DMS 273 (cell line): ENCODE measurements at regions not wholly inside any gene's neighbourhood (a gene's known extent, or its start where the extent isn't known, plus 50 kb on each side); places are given as distances from the start of the nearest gene placed in this dataset.
"Not testable (repeated sequence)": the region's sequence is repeated elsewhere in the genome, so short reads cannot be mapped to it uniquely, and the experiment has no call there.

Source experiments
- DNase-seq: peaks from one replicate; lab custom pipeline; 2025; ENCODE audit not compliant: unreplicated experiment; lab: John Stamatoyannopoulos, UW

DNA sequence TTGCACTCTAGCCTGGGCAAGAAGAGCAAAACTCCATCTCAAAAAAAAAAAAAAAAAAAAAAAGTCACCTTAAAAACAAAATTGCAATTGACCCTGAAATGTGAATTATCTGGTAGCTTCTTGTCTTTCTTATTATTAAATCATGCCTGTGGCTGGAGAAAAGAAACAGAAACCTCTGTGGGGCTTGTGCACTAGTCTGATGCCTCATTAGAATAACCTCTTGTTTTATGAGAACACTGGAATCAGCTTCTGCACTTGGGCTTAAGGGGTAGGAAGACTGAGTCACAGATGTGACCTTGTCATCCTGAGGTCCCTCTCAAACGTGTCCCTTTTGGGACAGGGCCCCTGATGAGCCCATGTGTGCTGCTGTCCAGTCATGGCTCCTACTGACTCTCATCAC lies 237.9 kb downstream of the DACT1 start:
- no peak for DNase-seq

DNA sequence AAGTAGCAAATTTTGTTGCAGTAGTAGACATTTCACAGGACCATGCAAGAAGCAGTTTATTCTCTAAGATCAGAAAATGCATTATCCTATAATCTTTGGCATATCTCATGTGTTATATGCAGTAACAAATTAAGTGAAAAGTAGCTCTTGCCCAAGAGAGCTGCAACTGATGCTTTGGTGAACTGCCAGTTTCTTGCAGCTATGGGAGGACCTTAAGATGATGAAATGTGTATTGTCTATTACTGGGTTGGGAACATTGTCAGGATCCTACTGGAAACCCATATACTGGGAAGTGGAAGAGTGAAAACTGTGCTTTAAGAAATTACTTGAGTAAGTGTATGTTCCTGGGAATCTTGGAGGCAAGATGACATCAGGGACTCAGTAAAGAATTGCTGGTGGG lies 238.8 kb downstream of the DACT1 start:
- DNase-seq, result no peak

DNA sequence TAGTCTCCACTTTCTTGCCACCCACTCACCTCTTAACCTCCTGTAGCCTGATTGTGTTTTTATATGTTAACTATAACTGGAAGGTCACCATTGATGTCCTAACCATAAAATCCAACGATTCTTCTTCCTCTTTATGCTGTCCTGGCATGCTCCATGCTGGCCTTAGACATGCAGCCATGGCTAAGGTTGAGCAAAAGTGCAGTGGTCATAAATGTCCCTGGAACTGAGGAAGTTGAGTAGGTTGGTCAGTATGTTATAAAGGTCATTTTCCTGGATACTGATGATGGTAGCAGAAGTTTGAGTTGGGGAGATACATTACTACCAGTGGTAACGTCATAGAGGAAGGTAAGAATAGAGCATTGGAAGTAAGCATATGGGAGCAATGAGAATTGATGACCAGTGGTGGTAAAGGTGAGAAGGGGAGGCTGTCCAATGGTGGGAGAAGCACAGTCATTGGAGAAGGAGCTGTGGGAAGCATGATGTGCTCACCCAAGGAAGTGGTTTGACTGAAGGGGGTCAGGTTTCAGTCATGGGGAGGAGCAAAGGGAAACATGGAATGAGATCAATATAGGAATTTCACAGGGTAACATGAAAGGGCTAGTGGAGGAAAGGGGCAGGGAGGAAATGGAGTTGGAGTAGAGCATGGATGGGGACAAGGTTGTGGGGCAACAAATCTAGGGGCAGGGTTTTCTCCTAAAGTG lies 240.8 kb downstream of the DACT1 start:
- DNase-seq, result no peak

DNA sequence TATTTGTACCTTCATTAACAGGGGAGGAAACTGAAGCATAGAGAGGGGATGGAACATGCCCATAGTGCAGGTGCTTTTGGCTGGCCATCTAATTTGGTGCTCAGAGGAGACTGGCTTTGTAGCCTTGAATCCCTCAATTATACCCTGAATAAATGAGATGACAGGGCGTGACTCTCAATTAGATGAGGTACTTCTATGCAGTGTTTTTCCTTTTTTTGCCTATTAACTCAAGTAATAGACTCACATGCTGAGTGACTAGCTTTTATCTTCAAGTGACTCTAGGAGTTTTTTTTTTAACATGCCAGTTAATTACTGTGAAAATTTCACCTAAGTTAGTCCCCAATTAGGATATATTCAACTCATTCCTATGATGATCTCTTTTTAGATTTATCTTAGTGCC lies 243.7 kb downstream of the DACT1 start:
- DNase-seq, result no peak

DNA sequence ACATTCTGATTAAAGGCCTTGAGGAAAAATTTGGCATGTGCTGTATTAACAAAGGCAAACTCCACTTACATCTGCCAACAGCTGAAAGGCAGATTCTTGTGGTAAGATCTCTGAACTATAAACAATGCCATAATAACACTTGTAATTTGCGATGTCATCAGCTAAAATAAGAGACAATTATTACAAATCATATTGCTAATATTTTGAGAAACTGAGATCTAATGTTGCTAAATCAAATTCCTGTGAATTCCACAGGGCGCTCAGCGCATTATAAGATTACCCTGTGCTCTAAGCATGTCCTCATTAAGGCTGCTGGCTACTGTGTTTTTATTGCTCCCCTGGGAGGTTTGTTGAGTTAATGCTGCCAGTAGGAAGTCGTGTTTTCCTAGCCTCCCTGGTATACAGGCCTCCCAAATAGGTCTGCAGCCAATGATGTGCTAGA lies 244.8 kb downstream of the DACT1 start:
- DNase-seq, result peak; percentile 90

DNA sequence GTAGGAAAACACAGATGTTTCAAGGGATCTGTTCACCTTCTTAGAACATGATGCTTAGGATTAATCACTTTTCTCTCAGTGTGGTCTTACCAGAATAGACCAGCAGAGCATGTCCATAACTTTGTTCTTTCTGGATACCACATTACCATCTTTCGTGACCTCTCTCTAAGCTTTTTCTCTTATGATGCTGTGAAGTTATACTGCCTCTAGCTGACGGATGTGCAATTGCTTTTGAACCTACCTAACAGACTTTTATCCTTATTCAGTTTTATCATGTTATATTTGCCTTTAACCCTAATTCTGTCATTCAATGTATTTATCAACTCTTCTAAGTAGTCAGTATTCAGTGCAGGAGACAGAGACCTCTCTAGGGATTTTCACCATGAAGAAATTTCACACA lies 246.7 kb downstream of the DACT1 start:
- no peak for DNase-seq

DNA sequence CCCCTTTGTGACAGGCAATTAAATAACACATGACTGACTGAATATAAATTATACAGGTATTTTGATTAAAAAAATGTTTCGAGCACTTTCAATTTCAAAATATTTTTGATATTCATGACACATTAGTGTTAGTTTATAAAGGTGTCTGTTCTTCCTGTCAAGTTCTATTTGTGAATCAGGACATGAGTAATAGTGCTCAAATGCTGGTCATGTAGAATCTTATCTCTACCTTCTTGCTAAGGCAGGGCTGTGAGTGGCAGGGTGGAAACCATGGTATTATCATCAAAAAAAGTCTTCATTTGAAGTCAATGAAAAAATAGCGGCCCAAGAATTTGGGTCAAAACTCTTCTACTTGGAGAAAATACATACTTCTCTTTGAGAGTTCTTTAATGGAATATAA lies 250.2 kb downstream of the DACT1 start:
- no peak for DNase-seq

DNA sequence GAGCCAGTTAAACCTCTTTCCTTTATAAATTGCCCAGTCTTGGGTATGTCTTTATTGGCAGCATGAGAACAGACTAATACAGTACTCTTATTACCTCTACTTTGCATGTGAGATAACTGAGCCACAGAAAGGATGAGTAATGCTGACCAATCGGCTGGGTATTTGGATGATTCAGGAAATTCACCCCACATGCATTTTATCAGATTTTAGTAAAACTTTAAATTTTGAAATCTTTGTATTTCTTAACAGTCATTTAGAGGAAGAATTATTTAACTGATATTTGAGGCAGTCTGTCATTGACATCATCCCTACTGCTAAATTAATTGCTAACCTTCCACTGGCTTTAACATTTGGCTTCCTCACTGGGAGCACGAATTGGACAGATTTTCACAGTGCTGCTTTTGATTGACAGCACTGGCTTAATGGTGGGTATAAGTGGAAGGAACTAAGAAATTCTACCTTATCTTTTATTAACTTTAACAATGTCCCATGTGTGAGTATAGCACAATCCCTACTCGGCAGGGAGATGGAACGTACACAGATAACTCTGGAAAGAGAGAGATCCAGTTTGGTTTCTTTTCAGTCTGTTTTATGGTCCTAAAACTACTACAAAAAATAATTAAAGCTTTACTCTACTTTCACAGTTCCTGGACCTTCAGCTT lies 261.0 kb downstream of the DACT1 start:
- no peak for DNase-seq

DNA sequence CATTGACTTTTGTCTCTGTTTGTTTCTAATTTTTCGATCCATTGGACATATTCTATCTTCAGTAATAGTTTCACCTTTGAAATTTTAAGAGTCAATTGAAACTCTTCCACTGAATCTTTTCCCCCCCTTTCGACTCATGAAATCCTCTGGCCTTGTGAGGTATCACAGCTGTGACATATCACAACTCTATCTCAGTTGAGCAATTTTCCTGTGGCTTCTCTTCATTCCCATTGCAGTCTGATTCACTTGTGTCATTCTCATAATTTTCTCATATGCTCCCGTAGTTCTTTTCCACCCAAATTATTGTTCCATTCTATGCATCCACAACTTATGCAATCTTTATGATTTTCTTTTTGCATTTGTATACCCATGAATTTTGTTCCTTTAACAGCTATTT lies 261.6 kb downstream of the DACT1 start:
- no peak for DNase-seq

DNA sequence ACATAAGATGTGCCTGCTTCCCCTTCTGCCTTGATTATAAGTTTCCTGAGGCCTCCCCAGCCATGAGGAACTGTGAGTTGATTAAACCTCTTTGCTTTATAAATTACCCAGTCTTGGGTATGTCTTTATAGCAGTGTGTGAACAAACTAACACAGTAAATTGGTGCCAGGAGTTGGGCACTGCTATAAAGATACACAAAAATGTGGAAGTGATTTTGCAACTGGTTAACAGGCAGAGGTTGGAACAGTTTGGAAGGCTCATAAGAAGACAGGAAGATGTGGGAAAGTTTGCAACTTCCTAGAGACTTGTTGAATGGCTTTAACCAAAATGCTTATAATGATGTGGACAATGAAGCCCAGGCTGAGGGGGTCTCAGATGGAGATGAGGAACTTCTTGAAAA lies 264.1 kb downstream of the DACT1 start:
- DNase-seq, result no peak

DNA sequence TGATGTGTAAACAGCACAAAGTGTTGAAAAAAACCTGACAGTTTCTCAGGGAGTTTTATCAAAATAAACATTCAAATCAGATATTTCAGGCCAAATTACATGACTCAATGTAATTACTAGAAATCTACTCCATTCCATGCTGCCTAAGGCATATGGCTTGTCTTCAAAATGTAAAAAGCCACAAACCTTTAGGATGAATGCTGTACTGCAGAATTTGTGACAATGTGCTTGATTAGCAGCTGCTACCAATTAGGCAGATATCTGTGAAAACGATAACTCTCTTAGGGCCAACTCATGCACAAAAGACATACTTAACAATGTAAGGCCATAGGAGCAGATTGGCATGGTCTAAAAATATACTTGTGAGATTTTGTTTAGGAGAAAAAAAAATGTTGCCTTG lies 267.0 kb downstream of the DACT1 start:
- DNase-seq, result peak; percentile 15

DNA sequence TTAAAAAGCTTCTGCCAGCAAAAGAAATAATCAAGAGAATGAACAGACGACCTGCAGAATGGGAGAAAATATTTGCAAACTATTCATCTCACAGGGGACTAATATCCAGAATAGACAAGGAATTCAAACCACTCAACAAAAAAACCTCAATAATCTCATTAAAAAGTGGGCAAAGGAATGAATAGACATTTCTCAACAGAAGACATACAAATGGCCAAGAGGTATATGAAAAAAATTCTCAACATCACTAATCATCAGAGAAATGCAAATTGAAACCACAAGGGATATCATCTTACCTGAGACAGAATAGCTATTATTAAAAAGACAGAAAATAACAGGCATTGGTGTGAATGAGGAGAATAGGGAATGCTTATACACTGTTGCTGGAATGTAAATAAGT lies 270.0 kb downstream of the DACT1 start:
- DNase-seq, result no peak

DNA sequence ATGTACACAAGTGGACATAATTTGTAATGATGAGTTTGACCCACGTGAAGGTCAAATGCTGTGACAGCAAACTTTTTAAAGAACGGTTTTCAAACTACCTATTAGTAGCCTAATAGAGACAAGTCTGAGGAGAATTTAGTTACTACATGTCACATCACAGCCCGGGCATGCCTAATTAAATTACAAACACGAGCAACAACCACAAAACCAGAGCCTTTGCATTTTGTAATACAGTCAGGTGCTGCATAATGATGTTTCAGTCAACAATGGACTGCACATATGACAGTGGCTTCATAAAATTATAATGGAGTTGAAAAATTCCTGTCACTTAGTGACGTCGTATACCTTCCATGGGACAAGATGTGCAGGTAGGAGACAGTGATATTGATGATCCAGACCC lies 274.5 kb downstream of the DACT1 start:
- no peak for DNase-seq

DNA sequence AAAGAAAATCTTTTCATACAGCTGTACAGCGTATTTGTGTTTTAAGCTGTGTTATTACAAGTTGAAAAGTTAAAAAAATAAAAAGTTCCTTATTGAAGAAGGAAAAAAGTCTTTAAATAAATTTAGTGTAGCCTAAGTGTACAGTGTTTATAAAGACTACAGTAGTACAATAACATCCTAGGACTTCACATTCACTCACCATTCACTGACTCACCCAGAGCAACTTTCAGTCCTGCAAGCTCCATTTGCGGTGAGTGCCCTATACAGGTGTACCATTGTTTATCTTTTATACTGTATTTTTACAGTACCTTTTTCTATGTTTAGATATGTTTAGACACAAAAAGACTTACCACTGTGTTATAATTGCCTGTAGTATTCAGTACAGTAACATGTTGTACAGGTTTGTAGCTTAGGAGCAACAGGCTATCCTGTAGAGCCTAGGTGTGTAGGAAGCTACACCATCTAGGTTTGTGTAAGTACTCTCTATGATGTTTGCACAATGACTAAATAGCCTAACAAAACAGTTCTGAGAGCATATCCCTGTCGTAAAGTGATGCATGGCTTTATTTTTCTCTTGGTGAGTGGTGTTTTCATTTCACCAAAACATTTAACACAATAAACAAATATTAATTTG lies 275.2 kb downstream of the DACT1 start:
- DNase-seq, result no peak

DNA sequence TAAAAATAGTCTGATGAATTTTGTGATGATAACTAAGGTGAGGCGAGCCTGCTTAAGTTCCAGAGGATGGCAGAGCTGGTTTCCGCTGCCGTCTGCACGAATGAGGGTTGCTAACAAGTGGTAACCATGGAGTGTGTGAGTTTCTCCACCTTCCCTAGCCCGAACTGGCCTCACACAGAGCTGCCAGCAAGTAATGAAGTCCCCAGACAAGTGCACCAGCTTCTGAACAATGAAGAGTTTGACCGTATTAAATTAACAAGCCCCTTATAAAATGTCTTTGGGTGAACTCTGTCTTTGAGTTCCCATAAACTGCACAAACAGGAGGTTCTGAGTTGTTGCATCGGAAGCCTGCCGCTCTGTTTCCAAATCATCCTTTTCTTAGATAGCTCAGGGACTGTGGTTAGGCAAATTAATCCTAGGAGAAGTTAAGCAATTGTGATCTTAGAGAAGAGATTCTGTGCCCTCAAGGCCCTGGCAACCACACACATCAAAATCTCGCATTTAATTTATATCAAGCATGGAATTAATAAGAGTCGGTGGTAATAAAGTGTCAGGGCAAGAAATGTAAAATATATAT lies 274.1 kb upstream of the DAAM1 start:
- no peak for DNase-seq

DNA sequence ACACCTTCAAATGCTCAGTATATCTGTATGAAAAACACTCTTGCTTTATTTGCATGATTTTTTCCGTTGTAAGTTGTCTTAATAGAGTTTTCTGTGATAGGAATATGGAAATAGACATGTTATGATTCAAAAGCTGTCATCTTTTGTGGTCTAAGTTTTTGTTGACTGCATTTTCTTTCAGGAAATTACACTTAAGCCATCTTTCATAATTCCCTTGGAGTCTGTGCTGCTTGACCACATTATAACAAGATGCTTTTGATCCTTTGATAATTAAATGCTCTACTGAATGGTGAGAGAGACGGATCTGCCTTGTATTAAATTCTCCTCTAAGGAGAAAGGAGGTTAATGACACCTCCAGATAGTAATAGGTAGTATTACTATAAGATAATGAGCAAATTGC lies 272.8 kb upstream of the DAAM1 start:
- no peak for DNase-seq

DNA sequence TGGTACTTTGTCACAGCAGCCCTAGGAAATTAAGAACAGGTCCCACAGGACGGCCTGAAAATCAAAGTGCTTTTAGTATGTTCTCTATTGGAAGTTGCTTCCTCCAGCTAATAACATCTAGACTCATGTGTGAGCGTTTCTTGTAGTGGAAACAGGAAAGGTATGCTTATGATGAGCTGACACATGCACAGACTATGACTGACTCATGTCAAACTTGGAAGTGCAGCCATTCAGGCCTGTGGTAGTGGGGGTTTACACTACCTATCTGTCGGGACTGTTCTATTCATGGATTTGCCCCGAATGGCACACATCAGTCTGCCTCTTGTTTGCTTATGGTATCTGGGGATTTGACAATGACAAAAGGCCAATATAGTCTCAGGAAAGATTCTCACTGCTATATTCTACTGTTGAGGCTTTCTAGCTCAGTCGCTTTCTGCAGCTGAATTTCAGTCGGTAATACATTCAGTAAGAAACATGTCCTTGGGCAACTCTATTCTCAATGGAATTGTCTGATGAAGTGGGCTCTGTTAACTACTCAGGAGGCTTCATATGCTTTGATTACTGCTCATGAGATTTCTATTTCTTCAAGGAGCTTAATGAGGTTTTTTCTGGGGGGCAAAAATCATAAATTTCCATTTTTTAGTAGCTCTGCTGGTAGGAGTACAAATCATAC lies 270.3 kb upstream of the DAAM1 start:
- no peak for DNase-seq

DNA sequence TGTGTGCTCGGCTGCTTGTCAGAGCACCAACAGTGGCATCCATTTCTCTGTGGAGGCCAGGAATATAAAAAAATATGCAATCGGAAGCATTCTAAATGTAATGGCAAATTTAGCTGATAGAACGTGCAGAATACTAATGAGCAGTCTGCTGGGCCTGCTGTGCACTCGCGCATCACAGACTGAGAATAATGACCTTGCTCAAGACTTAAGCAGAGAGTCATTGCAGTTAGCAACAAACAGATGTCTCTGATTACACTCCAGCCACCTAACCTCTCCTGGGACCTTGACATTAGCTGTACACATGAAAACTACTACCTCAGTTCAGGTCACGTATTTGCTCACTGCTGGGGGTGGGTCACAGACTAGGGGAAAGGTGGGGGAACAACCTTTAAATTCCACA lies 269.2 kb upstream of the DAAM1 start:
- peak; percentile 89 for DNase-seq

DNA sequence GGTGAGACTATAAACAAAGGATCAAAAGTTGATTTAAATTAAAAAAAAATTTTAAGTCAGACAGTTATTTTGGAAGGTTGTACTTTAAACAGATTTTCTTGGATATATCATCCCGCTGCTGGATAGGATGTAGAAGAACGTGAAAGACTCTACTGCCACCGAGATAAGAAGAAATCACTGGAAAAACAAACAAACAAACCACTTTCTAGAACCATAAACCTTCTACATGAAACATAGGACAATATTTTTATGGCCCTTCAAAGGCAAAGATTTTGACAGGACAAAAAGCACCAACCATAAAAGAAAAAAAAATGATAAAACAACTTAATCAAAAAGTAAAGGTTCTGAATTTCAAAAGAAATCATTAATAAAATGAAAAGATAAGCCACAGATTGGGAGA lies 268.2 kb upstream of the DAAM1 start:
- no peak for DNase-seq

DNA sequence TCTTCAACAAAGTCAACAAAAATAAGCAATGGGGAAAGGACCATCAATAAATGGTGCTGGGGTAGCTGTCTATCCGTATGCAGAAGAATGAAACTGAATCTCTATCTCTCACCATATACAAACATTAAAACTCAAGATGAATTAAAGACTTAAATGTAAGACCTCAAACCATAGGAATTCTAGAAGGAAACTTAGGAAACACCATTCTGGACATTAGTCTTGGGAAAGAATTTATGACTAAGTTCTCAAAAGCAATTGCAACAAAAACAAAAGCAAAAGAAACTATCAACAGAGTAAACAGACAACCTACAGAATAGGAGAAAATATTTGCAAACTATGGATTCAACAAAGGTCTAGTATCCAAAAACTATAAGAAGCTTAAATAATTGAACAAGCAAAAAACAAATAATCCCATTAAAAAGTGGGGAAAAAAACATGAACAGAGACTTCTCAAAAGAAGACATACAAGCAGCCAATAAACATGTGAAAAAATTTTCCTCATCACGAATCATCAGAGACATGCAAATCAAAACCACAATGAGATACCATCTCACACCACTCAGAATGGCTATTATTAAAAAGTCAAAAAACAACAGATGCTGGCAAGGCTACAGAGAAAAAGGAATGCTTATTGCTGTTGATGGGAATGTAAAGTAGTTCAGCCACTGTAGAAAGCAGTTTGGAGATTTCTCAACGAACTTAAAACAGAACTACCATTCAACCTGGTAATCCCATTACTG lies 266.1 kb upstream of the DAAM1 start:
- DNase-seq, result not testable (repeated sequence)
